ENCODE measurements at regions not wholly inside any gene's neighbourhood (a gene's known extent, or its start where the extent isn't known, plus 50 kb on each side); places are given as distances from the start of the nearest gene placed in this dataset.

DNA sequence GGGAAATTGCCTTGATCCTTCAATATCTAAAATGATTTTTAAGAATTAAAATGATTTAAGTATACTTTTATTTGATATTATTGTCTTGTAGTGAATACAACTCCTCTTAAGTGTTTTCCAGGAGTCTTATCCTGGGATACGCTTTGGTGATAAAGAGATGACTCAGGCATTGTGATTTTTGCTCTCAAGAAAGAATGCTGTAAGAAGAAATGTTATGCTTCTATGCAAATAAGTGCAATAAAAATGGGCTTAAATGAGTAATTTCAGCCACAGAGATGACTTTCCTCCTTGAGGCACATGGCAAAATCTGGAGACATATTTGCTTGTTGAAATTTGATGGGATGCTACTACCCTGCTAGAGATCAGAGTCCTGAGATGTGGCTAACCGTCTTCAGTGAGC lies 358.6 kb upstream of the BCHE start (continued):
- TF ChIP-seq L3MBTL2 (IDR thresholded peaks at IDR 0.05) (no peak), HCFC1 (IDR thresholded peaks at IDR 0.05; ENCODE audit: low read depth, low read length) (no peak)
- TF ChIP-seq, protein P1, sequence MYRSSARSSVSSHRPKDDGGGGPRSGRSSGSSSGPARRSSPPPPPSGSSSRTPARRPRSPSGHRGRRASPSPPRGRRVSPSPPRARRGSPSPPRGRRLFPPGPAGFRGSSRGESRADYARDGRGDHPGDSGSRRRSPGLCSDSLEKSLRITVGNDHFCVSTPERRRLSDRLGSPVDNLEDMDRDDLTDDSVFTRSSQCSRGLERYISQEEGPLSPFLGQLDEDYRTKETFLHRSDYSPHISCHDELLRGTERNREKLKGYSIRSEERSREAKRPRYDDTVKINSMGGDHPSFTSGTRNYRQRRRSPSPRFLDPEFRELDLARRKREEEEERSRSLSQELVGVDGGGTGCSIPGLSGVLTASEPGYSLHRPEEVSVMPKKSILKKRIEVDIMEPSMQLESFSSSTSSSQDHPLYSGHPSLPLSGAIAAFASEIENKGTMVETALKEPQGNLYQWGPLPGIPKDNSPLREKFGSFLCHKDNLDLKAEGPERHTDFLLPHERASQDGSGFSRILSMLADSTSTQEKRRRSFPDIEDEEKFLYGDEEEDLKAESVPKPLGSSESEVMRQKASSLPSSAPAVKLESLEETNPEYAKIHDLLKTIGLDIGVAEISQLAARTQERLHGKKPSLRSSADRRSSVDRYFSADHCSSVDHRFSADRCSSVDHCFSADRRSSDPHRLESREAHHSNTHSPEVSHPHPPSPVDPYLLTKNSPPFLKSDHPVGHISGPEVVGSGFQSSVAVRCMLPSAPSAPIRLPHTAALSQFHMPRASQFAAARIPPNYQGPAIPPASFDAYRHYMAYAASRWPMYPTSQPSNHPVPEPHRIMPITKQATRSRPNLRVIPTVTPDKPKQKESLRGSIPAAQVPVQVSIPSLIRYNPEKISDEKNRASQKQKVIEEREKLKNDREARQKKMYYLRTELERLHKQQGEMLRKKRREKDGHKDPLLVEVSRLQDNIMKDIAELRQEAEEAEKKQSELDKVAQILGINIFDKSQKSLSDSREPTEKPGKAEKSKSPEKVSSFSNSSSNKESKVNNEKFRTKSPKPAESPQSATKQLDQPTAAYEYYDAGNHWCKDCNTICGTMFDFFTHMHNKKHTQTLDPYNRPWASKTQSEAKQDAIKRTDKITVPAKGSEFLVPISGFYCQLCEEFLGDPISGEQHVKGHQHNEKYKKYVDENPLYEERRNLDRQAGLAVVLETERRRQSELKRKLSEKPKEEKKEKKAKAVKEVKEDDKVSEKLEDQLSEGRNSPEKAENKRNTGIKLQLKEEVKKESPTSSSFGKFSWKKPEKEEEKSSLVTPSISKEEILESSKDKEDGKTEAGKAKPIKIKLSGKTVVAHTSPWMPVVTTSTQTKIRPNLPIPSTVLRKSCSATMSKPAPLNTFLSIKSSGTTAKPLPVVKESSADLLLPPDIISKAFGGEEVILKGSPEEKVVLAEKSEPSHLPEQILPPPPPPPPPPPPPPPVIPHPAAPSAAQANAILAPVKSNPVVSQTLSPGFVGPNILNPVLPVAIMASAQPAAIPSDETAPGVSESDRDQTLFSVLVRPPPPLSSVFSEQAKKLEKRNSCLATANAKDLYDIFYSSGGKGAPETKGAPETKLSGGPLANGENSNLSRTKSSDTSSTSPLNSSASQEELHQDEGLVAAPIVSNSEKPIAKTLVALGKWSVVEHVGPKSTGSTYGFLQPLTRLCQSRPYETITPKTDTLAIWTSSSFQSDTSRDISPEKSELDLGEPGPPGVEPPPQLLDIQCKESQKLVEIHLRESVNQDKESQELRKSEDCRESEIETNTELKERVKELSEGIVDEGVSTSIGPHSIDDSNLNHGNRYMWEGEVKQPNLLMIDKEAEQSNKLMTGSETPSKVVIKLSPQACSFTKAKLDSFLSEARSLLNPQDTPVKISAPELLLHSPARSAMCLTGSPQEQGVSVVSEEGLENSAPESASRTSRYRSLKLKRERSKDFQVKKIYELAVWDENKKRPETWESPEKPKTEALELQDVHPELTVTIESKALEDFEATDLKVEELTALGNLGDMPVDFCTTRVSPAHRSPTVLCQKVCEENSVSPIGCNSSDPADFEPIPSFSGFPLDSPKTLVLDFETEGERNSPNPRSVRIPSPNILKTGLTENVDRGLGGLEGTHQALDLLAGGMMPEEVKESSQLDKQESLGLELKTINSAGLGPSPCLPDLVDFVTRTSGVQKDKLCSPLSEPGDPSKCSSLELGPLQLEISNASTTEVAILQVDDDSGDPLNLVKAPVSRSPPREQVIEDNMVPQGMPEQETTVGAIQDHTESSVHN (IDR thresholded peaks at IDR 0.05; ENCODE audit: borderline replicate concordance in 1 of 2, low read depth in 1 of 2) = no peak

DNA sequence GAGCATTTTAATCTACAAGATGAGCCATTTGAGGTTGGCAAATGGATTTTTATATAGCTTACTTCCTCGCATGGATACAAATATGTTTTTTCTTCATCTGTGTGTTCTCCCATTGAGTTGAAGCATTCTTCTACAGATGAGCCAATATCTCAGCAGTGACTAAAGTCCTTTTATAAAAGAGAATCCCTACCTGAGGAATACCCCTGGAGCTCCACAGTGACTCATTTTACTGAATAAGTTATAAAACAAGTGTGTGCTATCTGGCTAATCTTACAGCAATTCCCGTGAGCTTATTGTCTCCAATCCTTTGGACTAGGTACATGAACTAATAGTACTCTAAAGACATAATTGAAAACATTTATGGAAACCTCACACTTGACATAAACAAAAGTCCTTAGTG lies 354.2 kb upstream of the BCHE start:
- CTCF ChIA-PET (ENCODE audit: low intra/inter-chr PET ratio) = no interaction called here
- no peak for ATAC-seq
- H3K36me3 ChIP-seq (ENCODE audit: control insufficient read depth, insufficient read depth, low read length) = no peaks in the 10 kb centered on the region
- H3K4me2 ChIP-seq (ENCODE audit: insufficient read depth, low read length) = no peak overlapping the region
- no peaks in the 10 kb centered on the region for H3K9me1 ChIP-seq (ENCODE audit: control insufficient read depth, insufficient read depth, low read length)
- no peaks in the 10 kb centered on the region for H3K79me2 ChIP-seq (ENCODE audit: control insufficient read depth, insufficient read depth, low read length)
- BruUV-seq (replicated peaks) = no TSS peak
- 13% methylated on average over 2 of the region's 2 CpGs for WGBS (ENCODE audit: insufficient coverage, low coverage, missing lambda C conversion rate)
- POLR2A ChIA-PET = no interaction called here
- H3K4me1 ChIP-seq (replicated peaks in 1 of 2; ENCODE audit: control insufficient read depth in 2 of 2, insufficient read depth in 2 of 2, low read length in 2 of 2) = no peaks in the 10 kb centered on the region
- no peak overlapping the region for H3K4me3 ChIP-seq
- H3K27ac ChIP-seq (ENCODE audit: extremely low read depth, low read depth, low read length) = no peak overlapping the region
- in situ Hi-C loops (cut with MboI) (no loop called here), intact Hi-C loops (cut with micrococcal nuclease) (no loop called here)
- no peaks in the 10 kb centered on the region; the same call in 1 of the 2 replicates for H3K9me3 ChIP-seq (replicated peaks; ENCODE audit: control insufficient read depth, insufficient read depth, low read depth, low read length)
- DNase-seq (ENCODE audit: extremely low read depth in 1 of 4, low spot score in 3 of 4) = no peak
- H3K27me3 ChIP-seq (ENCODE audit: control insufficient read depth in 2 of 2, insufficient read depth in 2 of 2, low read length in 2 of 2) = no peaks in the 10 kb centered on the region
- H4K20me1 ChIP-seq (replicated peaks; ENCODE audit: control insufficient read depth, insufficient read depth, low read length) = no peaks in the 10 kb centered on the region
- FAIRE-seq = no peak
- no peak overlapping the region for H3K9ac ChIP-seq (ENCODE audit: insufficient read depth in 1 of 2, low read depth in 2 of 2, low read length in 2 of 2)
- no peak overlapping the region for H2AFZ ChIP-seq (ENCODE audit: low read depth, low read length)
- TF ChIP-seq FUS (optimal IDR thresholded peaks at IDR 0.05; ENCODE audit: low read depth, low read length) = no peak
- TF ChIP-seq NEUROD1 (IDR thresholded peaks at IDR 0.05; ENCODE audit: borderline replicate concordance, low read depth, low read length, partially characterized antibody) = no peak
- TF ChIP-seq TAF1 (IDR thresholded peaks at IDR 0.05; ENCODE audit: control insufficient read depth, extremely low read depth, insufficient read depth, low read length, severe bottlenecking) = no peak
- TF ChIP-seq TAL1 (IDR thresholded peaks at IDR 0.05) = no peak
- no peak for TF ChIP-seq NRF1 (conservative IDR thresholded peaks at IDR 0.05 in 1 of 2, IDR thresholded peaks at IDR 0.05 in 1 of 2)
- TF ChIP-seq, protein P2, sequence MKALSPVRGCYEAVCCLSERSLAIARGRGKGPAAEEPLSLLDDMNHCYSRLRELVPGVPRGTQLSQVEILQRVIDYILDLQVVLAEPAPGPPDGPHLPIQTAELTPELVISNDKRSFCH (CRISPR knock-in tag; IDR thresholded peaks at IDR 0.05) = no peak
- TF ChIP-seq, protein P2 (tag; IDR thresholded peaks at IDR 0.05) = no peak
- TF ChIP-seq RBM22 (IDR thresholded peaks at IDR 0.05; ENCODE audit: low read depth, low read length, poor library complexity, severe bottlenecking) = no peak
- no peak for TF ChIP-seq ZNF695 (CRISPR knock-in tag; IDR thresholded peaks at IDR 0.05)
- TF ChIP-seq OTX1 (CRISPR knock-in tag; IDR thresholded peaks at IDR 0.05) = no peak
- no peak for TF ChIP-seq NUFIP1 (IDR thresholded peaks at IDR 0.05; ENCODE audit: partially characterized antibody)

Measured in K562 (cell line).